WTC11 (cell line): ENCODE measurements at regions not wholly inside any gene's neighbourhood (a gene's known extent, or its start where the extent isn't known, plus 50 kb on each side); places are given as distances from the start of the nearest gene placed in this dataset.

Experiments used
- ATAC-seq: fragments of 200-7000 bp; cut with Tn5 transposase; 2 replicates; pipeline ENCODE4 v1.10.0; 2021; ENCODE audit warnings: mild to moderate bottlenecking, moderate library complexity
- CTCF ChIA-PET: fragments of 300-600 bp; sonication (Branson Sonifier 250); formaldehyde crosslinking; loops from one replicate; lab custom pipeline; 2021; ENCODE audit warnings: antibody characterized with exemption; lab: Charles Lee
- POLR2A ChIA-PET: fragments of 350-600 bp; sonication (Branson Sonifier 250); formaldehyde crosslinking; loops from one replicate; lab custom pipeline; 2021; ENCODE audit warnings: antibody characterized with exemption; lab: Charles Lee
- DNase-seq: peaks from one replicate; pipeline ENCODE4 v3.0.0; 2021; ENCODE audit warnings: low spot score
- H3K27ac Mint-ChIP-seq: 2 replicates; pipeline ENCODE4 v1.8.0; 2021; ENCODE audit warnings: mixed read lengths
- H3K27me3 Mint-ChIP-seq: 2 replicates; pipeline ENCODE4 v1.8.0; 2021; ENCODE audit warnings: low read depth, mild to moderate bottlenecking, moderate library complexity, mixed read lengths
- H3K36me3 Mint-ChIP-seq: 2 replicates; pipeline ENCODE4 v1.8.0; 2021; ENCODE audit warnings: mixed read lengths
- H3K4me1 Mint-ChIP-seq: 2 replicates; pipeline ENCODE4 v1.8.0; 2022; ENCODE audit warnings: mixed read lengths
- H3K4me3 Mint-ChIP-seq: 2 replicates; pipeline ENCODE4 v1.8.0; 2021; ENCODE audit warnings: mild to moderate bottlenecking, moderate library complexity, mixed read lengths
- H3K9me3 Mint-ChIP-seq: 2 replicates; pipeline ENCODE4 v1.8.0; 2021; ENCODE audit warnings: mixed read lengths
- ATF1 ChIP-seq: sonication (generic); formaldehyde crosslinking; IDR thresholded peaks from 2 replicates; pipeline ENCODE4 v1.8.1; 2023; ENCODE audit warnings: mild to moderate bottlenecking, moderate library complexity, missing genetic modification reagents
- ATF2 ChIP-seq: sonication (generic); formaldehyde crosslinking; IDR thresholded peaks from 2 replicates; pipeline ENCODE4 v1.8.1; 2022; ENCODE audit warnings: low read depth, missing genetic modification reagents, borderline replicate concordance
- CBFB ChIP-seq: sonication (generic); formaldehyde crosslinking; IDR thresholded peaks from 2 replicates; pipeline ENCODE4 v1.8.1; 2022; ENCODE audit warnings: mild to moderate bottlenecking, low read depth, missing genetic modification reagents
- CREM ChIP-seq: sonication (generic); formaldehyde crosslinking; IDR thresholded peaks from 2 replicates; pipeline ENCODE4 v1.8.1; 2022; ENCODE audit warnings: mild to moderate bottlenecking, missing genetic modification reagents, moderate library complexity
- ERG ChIP-seq: fragments of 250-450 bp; sonication (Bioruptor Pico); IDR thresholded peaks from 2 replicates; pipeline ENCODE4 v1.8.0; 2021; ENCODE audit warnings: mild to moderate bottlenecking
- ETV6 ChIP-seq: sonication (generic); formaldehyde crosslinking; IDR thresholded peaks from 2 replicates; pipeline ENCODE4 v1.8.1; 2022; ENCODE audit warnings: mild to moderate bottlenecking, missing genetic modification reagents
- HMGA2 ChIP-seq: fragments of 250-450 bp; sonication (Bioruptor Pico); IDR thresholded peaks from 2 replicates; pipeline ENCODE4 v1.4.0; 2021; ENCODE audit warnings: mild to moderate bottlenecking, moderate library complexity
- IRF1 ChIP-seq: sonication (generic); formaldehyde crosslinking; IDR thresholded peaks from 2 replicates; pipeline ENCODE4 v1.8.0; 2023; ENCODE audit warnings: missing genetic modification reagents
- MLX ChIP-seq: sonication (generic); formaldehyde crosslinking; IDR thresholded peaks from 2 replicates; pipeline ENCODE4 v1.8.1; 2023; ENCODE audit warnings: mild to moderate bottlenecking, missing genetic modification reagents, moderate library complexity
- NFYB ChIP-seq: sonication (generic); formaldehyde crosslinking; conservative IDR thresholded peaks from 2 replicates; pipeline ENCODE4 v1.8.0; 2022; ENCODE audit warnings: low read depth, missing genetic modification reagents
- NR2C2 ChIP-seq: sonication (generic); formaldehyde crosslinking; IDR thresholded peaks from 2 replicates; pipeline ENCODE4 v1.8.0; 2022; ENCODE audit warnings: mild to moderate bottlenecking, missing genetic modification reagents
- OVOL2 ChIP-seq: fragments of 250-450 bp; sonication (Bioruptor Pico); IDR thresholded peaks from 2 replicates; pipeline ENCODE4 v1.9.0; 2021; ENCODE audit warnings: mild to moderate bottlenecking, borderline replicate concordance
- SMAD3 ChIP-seq: sonication (generic); formaldehyde crosslinking; IDR thresholded peaks from 2 replicates; pipeline ENCODE4 v1.8.0; 2022; ENCODE audit warnings: missing genetic modification reagents, mild to moderate bottlenecking, borderline replicate concordance
- TP53 ChIP-seq: sonication (generic); formaldehyde crosslinking; IDR thresholded peaks from 2 replicates; pipeline ENCODE4 v1.8.1; 2023; ENCODE audit warnings: mild to moderate bottlenecking, missing genetic modification reagents
- USF1 ChIP-seq: sonication (generic); formaldehyde crosslinking; IDR thresholded peaks from 2 replicates; pipeline ENCODE4 v1.8.0; 2022; ENCODE audit warnings: mild to moderate bottlenecking, missing genetic modification reagents
- ZNF263 ChIP-seq: sonication (generic); formaldehyde crosslinking; IDR thresholded peaks from 2 replicates; pipeline ENCODE4 v1.8.1; 2022; ENCODE audit warnings: low read depth, mild to moderate bottlenecking, moderate library complexity, missing genetic modification reagents
- ZNF671 ChIP-seq: fragments of 250-450 bp; sonication (Bioruptor Pico); IDR thresholded peaks from 2 replicates; pipeline ENCODE4 v1.8.0; 2021; ENCODE audit warnings: mild to moderate bottlenecking
- TF ChIP-seq, protein P1 (sequence below): sonication (generic); formaldehyde crosslinking; IDR thresholded peaks from 2 replicates; pipeline ENCODE4 v1.8.1; 2023; ENCODE audit warnings: mild to moderate bottlenecking, missing genetic modification reagents, borderline replicate concordance
- TF ChIP-seq, protein P2 (sequence below): sonication (generic); formaldehyde crosslinking; IDR thresholded peaks from 2 replicates; pipeline ENCODE4 v1.8.1; 2022; ENCODE audit warnings: mild to moderate bottlenecking, missing genetic modification reagents, moderate library complexity, borderline replicate concordance
- TF ChIP-seq, protein P3 (sequence below): fragments of 250-450 bp; sonication (Bioruptor Pico); IDR thresholded peaks from 2 replicates; pipeline ENCODE4 v1.9.0; 2021; ENCODE audit warnings: moderate library complexity, mild to moderate bottlenecking, inconsistent platforms, borderline replicate concordance
- TF ChIP-seq, protein P4 (sequence below): sonication (generic); formaldehyde crosslinking; IDR thresholded peaks from 2 replicates; pipeline ENCODE4 v1.8.1; 2023; ENCODE audit warnings: mild to moderate bottlenecking, moderate library complexity, missing genetic modification reagents
- TF ChIP-seq, protein P5 (sequence below): sonication (generic); formaldehyde crosslinking; IDR thresholded peaks from 2 replicates; pipeline ENCODE4 v1.8.1; 2022; ENCODE audit warnings: mild to moderate bottlenecking, moderate library complexity, missing genetic modification reagents

DNA sequence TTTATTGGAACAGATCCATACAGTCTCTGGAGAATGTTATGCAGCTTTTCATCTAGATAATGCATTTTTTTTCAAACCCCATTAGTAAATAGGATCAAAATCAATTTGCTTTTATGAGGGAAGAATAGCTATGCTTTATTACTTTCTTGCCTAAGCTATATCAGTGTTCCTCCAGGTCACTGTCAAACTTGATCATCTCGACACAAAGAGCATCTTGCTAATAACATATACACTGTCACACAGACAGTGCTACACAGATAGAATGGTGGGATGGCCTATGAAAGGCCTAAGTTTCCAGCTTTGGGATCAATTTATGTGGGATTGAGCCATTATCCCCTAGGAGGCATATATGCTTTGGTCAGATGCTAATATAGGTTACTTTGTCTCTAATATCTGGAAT, 862.9 kb upstream of the SPRY2 start:
- ChIA-PET POLR2A (no interaction called here), CTCF (no interaction called here)
- Mint-ChIP-seq H3K27ac (no peak overlapping the region), H3K4me1 (no peaks in the 10 kb centered on the region), H3K9me3 (no peaks in the 10 kb centered on the region), H3K27me3 (no peaks in the 10 kb centered on the region), H3K4me3 (no peak overlapping the region), H3K36me3 (no peaks in the 10 kb centered on the region)
- no peak for TF ChIP-seq ATF1 (CRISPR knock-in tag)
- TF ChIP-seq CREM (CRISPR knock-in tag): no peak
- TF ChIP-seq CBFB (CRISPR knock-in tag): no peak
- TF ChIP-seq ZNF671: no peak
- TF ChIP-seq HMGA2 (CRISPR knock-in tag): no peak
- TF ChIP-seq, protein P1, sequence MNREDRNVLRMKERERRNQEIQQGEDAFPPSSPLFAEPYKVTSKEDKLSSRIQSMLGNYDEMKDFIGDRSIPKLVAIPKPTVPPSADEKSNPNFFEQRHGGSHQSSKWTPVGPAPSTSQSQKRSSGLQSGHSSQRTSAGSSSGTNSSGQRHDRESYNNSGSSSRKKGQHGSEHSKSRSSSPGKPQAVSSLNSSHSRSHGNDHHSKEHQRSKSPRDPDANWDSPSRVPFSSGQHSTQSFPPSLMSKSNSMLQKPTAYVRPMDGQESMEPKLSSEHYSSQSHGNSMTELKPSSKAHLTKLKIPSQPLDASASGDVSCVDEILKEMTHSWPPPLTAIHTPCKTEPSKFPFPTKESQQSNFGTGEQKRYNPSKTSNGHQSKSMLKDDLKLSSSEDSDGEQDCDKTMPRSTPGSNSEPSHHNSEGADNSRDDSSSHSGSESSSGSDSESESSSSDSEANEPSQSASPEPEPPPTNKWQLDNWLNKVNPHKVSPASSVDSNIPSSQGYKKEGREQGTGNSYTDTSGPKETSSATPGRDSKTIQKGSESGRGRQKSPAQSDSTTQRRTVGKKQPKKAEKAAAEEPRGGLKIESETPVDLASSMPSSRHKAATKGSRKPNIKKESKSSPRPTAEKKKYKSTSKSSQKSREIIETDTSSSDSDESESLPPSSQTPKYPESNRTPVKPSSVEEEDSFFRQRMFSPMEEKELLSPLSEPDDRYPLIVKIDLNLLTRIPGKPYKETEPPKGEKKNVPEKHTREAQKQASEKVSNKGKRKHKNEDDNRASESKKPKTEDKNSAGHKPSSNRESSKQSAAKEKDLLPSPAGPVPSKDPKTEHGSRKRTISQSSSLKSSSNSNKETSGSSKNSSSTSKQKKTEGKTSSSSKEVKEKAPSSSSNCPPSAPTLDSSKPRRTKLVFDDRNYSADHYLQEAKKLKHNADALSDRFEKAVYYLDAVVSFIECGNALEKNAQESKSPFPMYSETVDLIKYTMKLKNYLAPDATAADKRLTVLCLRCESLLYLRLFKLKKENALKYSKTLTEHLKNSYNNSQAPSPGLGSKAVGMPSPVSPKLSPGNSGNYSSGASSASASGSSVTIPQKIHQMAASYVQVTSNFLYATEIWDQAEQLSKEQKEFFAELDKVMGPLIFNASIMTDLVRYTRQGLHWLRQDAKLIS: no peak
- no peak for TF ChIP-seq NFYB (CRISPR knock-in tag)
- no peak for TF ChIP-seq OVOL2
- no peak for TF ChIP-seq NR2C2
- no peak for TF ChIP-seq ERG (CRISPR knock-in tag)
- TF ChIP-seq IRF1 (CRISPR knock-in tag): no peak
- TF ChIP-seq SMAD3 (CRISPR knock-in tag): no peak
- TF ChIP-seq USF1 (CRISPR knock-in tag): no peak
- no peak for TF ChIP-seq TP53 (CRISPR knock-in tag)
- DNase-seq: no peak
- no peak for ATAC-seq

- CTCF ChIA-PET: no interaction called here
- no peak overlapping the region; the same call in 1 of the 2 replicates for H3K27ac Mint-ChIP-seq
- no peak for ATAC-seq
These were observed 859.0 kb upstream of the SPRY2 start for GRCh38 chr13:81199956-81200355.

More at GRCh38 chr13:81199956-81200355, 859.0 kb upstream of the SPRY2 start:
- Mint-ChIP-seq H3K36me3 (peaks cover 3% of the 10 kb centered on the region), H3K4me1 (no peaks in the 10 kb centered on the region), H3K9me3 (peaks cover 8% of the 10 kb centered on the region), H3K27me3 (no peaks in the 10 kb centered on the region), H3K4me3 (no peak overlapping the region)
- TF ChIP-seq, protein P2, sequence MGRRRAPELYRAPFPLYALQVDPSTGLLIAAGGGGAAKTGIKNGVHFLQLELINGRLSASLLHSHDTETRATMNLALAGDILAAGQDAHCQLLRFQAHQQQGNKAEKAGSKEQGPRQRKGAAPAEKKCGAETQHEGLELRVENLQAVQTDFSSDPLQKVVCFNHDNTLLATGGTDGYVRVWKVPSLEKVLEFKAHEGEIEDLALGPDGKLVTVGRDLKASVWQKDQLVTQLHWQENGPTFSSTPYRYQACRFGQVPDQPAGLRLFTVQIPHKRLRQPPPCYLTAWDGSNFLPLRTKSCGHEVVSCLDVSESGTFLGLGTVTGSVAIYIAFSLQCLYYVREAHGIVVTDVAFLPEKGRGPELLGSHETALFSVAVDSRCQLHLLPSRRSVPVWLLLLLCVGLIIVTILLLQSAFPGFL: no peak
- TF ChIP-seq ZNF263 (no peak), ATF2 (CRISPR knock-in tag) (no peak), ETV6 (CRISPR knock-in tag) (no peak), MLX (CRISPR knock-in tag) (no peak)
- TF ChIP-seq, protein P3, sequence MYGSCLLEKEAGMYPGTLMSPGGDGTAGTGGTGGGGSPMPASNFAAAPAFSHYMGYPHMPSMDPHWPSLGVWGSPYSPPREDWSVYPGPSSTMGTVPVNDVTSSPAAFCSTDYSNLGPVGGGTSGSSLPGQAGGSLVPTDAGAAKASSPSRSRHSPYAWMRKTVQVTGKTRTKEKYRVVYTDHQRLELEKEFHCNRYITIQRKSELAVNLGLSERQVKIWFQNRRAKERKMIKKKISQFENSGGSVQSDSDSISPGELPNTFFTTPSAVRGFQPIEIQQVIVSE (CRISPR knock-in tag): no peak
- TF ChIP-seq, protein P4, sequence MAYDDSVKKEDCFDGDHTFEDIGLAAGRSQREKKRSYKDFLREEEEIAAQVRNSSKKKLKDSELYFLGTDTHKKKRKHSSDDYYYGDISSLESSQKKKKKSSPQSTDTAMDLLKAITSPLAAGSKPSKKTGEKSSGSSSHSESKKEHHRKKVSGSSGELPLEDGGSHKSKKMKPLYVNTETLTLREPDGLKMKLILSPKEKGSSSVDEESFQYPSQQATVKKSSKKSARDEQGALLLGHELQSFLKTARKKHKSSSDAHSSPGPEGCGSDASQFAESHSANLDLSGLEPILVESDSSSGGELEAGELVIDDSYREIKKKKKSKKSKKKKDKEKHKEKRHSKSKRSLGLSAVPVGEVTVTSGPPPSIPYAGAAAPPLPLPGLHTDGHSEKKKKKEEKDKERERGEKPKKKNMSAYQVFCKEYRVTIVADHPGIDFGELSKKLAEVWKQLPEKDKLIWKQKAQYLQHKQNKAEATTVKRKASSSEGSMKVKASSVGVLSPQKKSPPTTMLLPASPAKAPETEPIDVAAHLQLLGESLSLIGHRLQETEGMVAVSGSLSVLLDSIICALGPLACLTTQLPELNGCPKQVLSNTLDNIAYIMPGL (CRISPR knock-in tag): no peak
- TF ChIP-seq, protein P5, sequence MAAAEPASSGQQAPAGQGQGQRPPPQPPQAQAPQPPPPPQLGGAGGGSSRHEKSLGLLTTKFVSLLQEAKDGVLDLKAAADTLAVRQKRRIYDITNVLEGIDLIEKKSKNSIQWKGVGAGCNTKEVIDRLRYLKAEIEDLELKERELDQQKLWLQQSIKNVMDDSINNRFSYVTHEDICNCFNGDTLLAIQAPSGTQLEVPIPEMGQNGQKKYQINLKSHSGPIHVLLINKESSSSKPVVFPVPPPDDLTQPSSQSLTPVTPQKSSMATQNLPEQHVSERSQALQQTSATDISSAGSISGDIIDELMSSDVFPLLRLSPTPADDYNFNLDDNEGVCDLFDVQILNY (CRISPR knock-in tag): no peak
- DNase-seq: no peak
- POLR2A ChIA-PET: no interaction called here
